HG03342 (cell line): ENCODE measurements at regions not wholly inside any gene's neighbourhood (a gene's known extent, or its start where the extent isn't known, plus 50 kb on each side); places are given as distances from the start of the nearest gene placed in this dataset.

Source experiments
- ATAC-seq: cut with Tn5 transposase; IDR thresholded peaks from one replicate; pipeline ENCODE4 v1.9.1; 2021; ENCODE audit warnings: mild to moderate bottlenecking, moderate library complexity; ENCODE audit not compliant: unreplicated experiment

DNA sequence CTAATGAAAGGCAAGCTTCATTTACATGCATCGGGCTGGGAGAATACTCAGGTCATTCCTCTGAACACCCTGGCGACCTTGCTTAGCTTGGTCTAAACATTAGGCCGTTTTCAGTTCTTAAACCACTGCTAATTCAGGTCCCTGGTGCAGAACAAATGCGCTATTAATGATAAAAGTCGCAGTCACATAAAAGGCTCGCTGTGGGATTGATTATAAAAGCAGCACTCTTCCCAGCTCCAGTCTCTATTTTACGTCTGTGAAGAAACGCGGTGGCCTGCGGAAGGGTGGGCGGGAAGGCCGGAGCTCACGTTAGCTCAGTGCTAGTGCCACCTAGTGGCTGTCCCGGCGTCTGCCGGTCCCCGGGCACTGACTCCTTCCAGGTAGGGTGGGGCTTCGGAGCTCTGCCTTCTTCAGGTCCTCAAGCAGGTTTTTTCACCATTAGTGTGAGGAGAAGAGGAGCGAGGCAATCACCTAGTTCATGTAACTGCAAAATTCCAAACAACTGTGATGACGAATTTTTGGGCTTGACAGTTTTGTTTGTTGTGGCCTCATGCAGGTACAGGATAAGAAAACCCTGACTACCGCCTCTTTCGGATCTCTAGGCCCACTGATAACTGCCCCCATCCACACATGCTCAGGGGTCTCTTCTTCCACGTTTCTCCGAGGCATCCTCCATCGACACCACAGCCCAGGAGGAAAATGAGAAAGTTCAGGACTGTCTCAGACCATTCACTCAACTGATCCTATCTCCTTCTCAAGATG is 66.5 kb upstream of the CLMP start:
- peak; percentile 52 for ATAC-seq

DNA sequence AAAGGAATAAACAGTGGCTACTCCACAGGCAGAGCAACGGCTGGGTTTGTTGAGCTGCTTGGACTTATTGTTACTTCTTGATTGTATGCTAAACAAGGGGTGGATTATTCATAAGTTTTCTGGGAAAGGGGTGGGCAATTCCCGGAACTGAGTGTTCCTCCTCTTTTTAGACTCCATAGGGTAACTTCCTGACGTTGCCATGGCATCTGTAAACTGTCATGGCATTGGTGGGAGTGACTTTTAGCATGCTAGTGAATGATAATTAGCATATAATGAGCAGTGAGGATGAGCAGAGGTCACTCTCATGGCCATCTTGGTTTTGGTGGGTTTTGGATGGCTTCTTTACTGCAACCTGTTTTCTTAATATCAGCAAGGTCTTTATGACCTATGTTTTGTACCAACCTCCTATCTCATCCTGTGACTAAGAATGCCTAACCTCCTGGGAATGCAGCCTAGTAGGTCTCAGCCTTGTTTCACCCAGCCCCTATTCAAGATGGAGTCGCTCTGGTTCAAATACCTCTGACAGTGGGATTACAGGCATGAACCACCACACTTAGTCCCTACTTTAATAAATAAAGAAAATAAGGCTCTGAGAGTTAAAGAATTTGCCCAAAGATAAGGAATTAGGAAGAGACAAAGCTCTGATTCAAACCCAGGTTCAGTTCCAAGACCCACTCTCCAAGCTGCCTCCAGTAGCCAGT is 65.6 kb upstream of the CLMP start:
- ATAC-seq = no peak

DNA sequence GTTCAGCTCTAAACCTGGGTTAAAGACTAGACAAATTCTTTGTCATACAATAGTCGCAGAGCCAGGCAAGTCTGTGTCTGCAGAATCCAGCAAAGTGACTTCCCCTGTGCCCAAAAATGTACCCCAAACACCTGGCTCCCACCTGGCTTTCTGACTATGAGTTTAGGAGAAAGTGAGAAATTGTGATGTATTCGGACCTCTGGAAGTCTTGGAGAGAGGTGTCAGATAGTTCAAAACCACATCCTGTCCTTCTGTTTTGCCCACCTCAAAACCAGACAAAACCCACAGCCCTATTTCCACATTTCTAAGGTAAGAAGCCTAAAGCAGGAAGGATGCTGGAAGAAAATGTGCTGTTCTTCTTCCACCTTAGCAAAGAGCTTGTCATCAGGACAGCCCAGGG is 63.8 kb upstream of the CLMP start:
- ATAC-seq = no peak

DNA sequence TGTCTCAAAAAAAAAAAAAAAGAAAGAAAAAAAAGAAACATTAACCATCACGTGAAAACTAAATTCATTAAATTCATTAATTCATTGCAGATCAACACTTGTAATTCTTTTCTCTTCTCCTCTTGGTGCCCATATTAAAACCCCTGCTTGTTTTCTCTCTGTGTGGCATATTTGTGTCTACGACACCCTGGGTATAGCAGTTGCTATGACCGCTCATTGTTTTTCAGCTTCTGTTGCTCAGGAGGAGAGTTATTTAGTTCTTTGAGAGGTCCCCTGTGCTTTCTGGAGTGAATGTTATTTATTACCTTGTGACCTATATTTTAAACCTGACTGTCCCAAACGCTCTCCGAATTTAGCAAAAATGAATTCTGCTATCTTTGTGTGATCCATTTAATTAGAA is 62.3 kb upstream of the CLMP start:
- no peak for ATAC-seq

DNA sequence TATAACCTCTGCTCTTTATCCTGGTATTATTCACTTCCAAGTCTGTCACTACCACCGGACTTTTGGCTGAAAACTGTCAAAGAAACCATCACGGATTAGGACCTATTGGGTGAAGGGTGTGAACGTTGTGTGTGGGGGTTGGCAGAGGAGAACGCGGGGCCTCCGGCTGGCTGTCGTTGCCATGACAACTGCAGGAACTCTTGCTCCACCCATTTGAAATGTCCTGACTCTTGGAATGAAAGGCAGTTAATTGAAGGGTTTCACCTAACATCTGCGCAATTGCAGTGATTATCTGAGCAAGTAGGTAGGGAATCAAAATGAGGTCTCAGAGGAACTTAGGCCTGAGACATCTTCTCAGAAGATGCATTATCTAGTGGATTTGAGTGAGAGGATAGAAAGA is 60.9 kb upstream of the CLMP start:
- ATAC-seq = no peak

DNA sequence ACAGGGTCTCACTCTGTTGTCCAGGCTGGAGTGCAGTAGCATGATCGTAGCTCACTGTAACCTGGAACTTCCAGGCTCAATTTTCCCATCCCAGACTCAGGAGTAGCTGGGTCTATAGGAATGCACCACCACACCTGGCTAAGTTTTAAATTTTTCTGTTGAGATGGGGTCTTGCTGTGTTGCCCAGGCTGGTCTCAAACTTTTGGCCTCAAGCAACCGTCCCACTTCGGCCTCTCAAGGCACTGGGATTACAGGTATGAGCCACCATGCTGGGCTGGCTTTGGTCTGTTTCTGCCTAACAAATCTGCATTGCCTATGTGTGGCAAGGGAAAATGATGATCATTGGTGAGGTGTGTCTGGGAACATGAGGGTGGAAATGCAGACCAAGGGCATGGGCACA is 59.3 kb upstream of the CLMP start:
- no peak for ATAC-seq

DNA sequence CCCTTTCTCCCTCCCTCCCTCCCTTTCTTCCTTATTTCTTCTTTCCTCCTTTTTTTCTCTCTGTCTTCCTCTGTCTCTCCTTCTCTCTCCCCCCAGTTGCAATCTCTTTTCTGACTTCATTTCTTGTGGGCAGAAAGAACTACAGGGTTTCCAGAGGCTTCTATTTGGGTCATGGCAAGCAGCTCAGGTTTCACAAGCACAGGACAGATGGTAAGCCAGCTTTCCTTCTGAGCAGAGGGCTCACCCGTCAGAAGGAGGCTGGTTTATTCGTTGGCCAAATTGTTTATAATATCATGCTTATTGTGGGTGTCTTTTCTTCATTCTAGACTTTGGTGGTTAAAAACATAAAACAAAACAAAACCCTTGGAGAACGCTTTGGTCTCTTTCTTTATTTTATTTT is 58.9 kb upstream of the CLMP start:
- ATAC-seq = no peak

DNA sequence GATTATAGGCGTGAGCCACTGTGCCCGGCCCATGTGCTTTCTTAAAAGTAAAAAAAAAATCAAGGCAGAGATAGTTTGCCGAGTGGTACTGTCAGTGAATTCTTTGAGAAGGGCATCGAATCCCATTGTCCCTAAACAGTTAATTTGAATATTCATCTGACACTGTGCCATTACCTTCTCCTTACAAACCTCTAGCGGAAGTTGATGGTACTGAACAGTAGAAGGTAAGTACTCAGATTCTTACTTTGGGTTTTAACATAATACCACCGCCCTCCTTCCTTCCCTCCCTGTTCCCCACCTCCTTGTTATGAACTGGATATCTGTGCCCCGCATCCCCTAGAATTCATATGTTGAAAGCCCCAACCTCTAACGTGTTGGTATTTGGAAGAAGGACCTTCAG is 58.2 kb upstream of the CLMP start:
- no peak for ATAC-seq

DNA sequence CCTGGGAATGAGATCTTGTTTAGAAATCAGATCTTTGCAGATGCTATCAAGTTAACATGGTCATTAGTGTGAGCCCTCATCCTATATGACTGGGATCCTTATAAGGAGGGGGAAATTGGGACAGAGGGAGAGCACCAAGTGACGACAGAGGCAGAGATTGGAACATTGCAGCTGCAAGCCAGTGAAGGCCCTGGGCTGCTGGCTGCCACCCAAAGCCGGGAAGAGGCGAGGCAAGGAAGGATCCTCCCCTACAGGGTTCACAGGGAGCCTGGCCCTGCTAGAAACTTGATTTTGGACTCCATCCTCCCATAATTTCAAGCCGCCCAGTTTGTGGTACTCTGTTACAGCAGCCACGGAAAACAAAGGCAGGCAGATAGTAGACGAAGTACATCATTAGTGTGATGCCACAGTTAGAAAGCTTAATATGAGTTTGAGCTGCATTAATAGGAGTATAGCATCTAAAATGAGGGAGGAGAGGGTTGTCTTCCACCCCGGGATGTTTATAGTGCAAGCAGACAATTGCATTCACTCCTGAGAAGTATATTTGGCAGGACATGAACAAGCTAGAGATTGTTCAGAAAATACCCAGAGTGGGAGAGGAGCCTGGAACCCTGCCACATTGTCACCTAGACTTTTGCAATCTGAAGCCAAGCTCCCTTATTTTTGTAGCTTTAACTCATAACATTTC is 56.8 kb upstream of the CLMP start:
- ATAC-seq = no peak

DNA sequence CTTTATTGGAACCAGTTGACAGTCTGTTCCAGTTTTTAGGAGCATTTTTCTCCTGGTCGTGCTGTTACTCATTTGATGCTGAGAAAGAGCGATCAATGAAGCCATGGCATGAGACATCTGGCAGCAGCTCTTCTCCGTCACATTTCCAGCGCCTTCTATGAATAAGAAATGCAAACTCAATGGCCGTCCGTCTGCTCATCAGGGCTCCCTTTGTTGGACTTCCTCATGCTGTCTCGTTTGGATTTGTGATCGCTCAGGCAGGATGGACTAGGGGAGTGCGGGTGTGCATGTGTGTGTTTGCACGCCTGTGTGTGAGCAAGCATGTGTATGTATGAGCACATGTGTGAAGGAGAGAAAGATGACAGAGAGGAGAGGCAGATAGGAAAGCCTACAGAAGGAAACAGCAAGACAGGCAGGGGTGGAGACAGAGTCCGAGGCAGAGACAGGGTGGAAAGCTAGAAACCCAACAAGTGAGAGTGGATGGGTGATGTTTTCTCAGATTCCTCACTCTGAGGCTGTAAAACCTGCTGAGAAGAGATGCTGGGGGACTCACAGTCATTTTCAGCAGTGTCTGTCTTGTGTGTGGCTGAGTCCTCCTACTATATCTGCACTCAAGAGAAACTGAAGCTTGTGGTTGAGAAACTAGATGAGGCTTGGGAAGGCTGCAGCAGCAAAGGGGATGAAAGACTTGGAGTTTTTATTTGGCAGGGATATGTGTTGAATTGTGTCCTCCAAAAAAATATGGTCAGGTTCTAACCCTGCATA is 56.0 kb upstream of the CLMP start:
- ATAC-seq = no peak

DNA sequence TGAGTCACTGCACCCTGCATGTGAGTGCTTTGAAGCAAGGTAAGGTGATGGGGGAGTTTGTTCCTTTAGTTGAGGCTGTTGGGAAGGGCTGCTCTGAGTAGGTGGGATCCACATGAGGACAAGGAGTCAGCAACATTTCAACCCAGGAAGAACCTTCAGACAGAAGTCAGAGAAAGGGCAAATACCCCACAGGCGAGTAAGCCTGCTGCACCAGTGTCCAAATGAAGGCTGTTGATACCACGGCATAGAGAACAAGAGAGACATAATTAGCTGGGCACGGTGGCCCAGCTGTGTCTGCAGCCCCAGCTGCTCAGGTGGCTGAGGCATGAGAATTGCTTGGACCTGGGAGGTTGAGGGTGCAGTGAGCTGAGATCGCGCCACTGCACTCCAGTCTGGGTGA is 54.3 kb upstream of the CLMP start:
- ATAC-seq = no peak

DNA sequence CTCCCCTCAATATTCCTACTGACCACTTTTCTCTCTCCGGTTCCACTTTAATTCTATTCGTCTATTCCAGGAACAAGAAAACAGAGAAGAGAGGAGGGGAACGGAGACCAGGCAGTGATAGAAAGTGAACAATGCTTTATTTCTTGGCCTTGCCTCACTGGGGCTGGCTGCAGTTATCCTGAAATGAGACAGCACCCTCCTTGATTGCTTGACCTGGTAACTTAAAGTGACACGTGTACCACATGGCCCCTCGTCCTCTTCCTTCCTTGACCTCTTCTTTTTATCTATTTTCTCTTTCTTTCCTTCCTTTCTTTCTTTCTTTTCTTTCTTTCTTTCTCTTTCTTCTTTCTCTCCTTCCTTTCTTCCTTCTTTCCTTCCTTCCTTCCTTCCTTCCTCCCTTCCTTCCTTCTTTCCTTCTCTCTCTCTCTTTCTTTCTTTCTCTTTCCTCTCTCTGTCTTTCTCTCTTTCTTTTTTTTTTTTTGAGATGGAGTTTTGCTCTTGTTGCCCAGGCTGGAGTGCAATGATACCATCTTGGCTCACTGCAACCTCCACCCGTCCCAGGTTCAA is 52.8 kb upstream of the CLMP start:
- ATAC-seq = no peak

DNA sequence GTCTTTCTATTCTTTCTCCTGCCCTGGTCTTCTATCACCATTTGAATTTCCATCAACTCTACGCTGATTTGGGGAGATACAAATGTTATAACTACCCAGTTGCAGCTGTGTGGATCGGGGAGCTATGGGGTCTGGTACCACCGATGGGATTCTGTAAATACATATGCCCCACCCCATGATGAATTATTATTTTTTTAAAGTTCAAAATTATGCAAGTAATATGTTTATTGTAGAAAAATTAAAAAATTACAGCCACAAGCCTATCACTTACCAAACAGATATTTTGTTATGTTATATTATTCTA is 52.4 kb upstream of the CLMP start:
- ATAC-seq = no peak

DNA sequence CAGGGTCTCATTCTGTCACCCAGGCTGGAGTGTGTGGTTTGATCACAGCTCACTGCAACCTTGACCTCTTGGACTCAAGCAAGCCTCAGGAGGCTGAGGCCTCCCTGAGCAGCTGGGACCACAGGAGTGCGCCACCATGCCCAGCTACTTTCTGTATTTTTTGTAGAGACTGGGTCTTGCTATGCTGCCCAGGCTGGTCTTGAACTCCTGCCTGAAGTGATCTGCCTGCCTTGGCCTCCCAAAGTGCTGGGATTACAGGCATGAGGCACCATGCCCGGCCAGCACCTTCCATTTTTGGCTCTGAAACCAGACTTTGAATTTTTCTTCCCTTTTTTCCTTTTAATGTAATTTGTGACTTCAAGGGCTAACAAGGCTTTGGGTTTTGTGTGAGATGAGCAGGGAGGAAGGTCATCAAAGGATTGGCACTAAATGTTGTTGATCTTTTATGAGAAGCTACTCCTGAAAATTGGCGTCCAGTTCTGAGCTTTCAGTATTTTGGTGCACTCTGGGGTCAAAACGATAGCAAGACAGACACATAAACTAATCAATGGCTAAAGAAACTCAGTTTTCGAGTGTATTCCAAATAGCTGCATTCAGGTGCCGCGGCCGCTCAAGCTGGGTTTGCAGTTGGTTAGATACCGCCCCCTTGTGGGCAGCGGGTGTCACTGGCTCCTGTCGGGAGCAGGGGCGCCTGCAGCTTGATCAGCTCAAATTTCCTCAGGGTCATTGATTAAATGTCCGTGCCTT is 51.9 kb upstream of the CLMP start:
- peak; percentile 84 for ATAC-seq

DNA sequence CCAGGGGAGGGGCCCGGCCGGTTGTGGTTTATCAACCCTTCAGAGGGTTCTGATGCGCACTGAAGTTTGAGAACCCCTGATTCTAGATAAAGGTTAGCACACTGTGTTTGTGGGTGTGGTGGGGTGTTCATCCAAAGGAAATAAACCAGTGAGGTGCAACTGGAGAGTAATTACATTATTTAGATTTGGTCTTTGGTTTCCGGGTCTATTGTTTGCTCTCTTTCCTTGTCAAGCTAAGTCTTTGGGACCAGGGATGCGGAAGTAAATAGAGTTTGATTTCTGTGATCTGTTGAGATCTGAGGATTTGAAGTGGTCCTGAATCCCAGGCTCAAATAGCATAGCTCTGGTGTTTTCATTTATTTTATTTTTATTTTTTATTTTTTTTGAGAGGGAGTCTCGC is 50.5 kb upstream of the CLMP start:
- no peak for ATAC-seq
